AG04450 (cell line): ENCODE measurements at regions not wholly inside any gene's neighbourhood (a gene's known extent, or its start where the extent isn't known, plus 50 kb on each side); places are given as distances from the start of the nearest gene placed in this dataset.
"Not testable (repeated sequence)": the region's sequence is repeated elsewhere in the genome, so short reads cannot be mapped to it uniquely, and the experiment has no call there.

Experiments
- CTCF ChIA-PET: fragments of 300-600, 350-600 bp; formaldehyde crosslinking; extraction: SDS; loops from one replicate; lab custom pipeline; 2022; ENCODE audit warnings: antibody characterized with exemption, inconsistent platforms; lab: Charles Lee
- POLR2A ChIA-PET: fragments of 350-600 bp; formaldehyde crosslinking; extraction: SDS; loops from one replicate; lab custom pipeline; 2021; ENCODE audit warnings: antibody characterized with exemption, inconsistent platforms; lab: Yijun Ruan, JAX
- DNase-seq: peaks from one replicate; pipeline ENCODE4 v3.0.0-alpha.2; 2011; ENCODE audit warnings: low read depth, low spot score
- H3K27ac ChIP-seq: one replicate; pipeline ENCODE4 v1.5.1; 2012; ENCODE audit warnings: low read depth, low read length, control low read depth
- H3K27me3 ChIP-seq: one replicate; pipeline ENCODE4 v1.6.0; 2012; ENCODE audit warnings: low read length; ENCODE audit not compliant: control insufficient read depth, insufficient read depth
- H3K4me3 ChIP-seq: 2 replicates; pipeline ENCODE4 v1.5.1; 2011; ENCODE audit warnings: mild to moderate bottlenecking, low read depth, low read length, control low read depth
- H3K9me3 ChIP-seq: 2 replicates; pipeline ENCODE4 v1.5.1; 2012; ENCODE audit warnings: low read length; ENCODE audit not compliant: control insufficient read depth, insufficient read depth
- TF ChIP-seq, protein P1 (sequence below): IDR thresholded peaks from 2 replicates; pipeline ENCODE4 v1.5.1; 2011; ENCODE audit warnings: low read depth, low read length, control low read depth, inconsistent platforms

GRCh38 chr5:152178350-152178699, 226.8 kb downstream of the NMUR2 start:
- ChIA-PET CTCF (no interaction called here), POLR2A (no interaction called here)
- TF ChIP-seq, protein P1, sequence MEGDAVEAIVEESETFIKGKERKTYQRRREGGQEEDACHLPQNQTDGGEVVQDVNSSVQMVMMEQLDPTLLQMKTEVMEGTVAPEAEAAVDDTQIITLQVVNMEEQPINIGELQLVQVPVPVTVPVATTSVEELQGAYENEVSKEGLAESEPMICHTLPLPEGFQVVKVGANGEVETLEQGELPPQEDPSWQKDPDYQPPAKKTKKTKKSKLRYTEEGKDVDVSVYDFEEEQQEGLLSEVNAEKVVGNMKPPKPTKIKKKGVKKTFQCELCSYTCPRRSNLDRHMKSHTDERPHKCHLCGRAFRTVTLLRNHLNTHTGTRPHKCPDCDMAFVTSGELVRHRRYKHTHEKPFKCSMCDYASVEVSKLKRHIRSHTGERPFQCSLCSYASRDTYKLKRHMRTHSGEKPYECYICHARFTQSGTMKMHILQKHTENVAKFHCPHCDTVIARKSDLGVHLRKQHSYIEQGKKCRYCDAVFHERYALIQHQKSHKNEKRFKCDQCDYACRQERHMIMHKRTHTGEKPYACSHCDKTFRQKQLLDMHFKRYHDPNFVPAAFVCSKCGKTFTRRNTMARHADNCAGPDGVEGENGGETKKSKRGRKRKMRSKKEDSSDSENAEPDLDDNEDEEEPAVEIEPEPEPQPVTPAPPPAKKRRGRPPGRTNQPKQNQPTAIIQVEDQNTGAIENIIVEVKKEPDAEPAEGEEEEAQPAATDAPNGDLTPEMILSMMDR, result no peak
- Histone ChIP-seq H3K4me3 (no peak overlapping the region), H3K27ac (no peak overlapping the region), H3K27me3 (no peaks in the 10 kb centered on the region), H3K9me3 (no peaks in the 10 kb centered on the region)
- no peak for DNase-seq

- Histone ChIP-seq H3K9me3 (no peaks in the 10 kb centered on the region), H3K27ac (no peak overlapping the region), H3K4me3 (no peak overlapping the region), H3K27me3 (no peaks in the 10 kb centered on the region)
- TF ChIP-seq, protein P1, result no peak
- ChIA-PET CTCF (no interaction called here), POLR2A (no interaction called here)
- no peak for DNase-seq
These were observed 227.3 kb downstream of the NMUR2 start for GRCh38 chr5:152177626-152178349.

DNA sequence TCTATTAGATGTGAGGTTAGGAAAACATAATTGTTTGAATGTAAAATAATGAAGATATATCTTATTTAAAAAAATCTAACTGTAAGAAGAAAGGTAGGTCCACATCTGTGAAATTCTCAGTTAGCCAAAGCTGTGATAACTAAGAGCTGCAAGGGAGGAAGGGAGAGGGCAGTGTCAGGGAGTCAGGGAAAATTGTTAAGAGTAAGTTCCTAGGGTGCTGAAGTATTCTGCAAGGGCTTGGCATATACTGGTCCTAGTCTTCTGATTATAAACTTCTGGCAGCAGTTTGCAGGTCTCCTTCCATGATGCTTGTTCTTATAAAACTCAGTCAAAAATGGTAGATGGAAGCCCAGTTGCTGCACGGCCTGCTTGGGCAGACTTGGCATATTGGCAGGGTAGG, 233.2 kb downstream of the NMUR2 start:
- ChIA-PET CTCF (interaction anchor here (2.1 kb wide), 1 partner anchor 29 kb away, joined by 13 read pairs; no protein-coding TSS in a partner anchor), POLR2A (no interaction called here)
- Histone ChIP-seq H3K9me3 (no peaks in the 10 kb centered on the region), H3K4me3 (no peak overlapping the region), H3K27me3 (no peaks in the 10 kb centered on the region), H3K27ac (no peak overlapping the region)
- DNase-seq, result no peak
- TF ChIP-seq, protein P1, result no peak

DNA sequence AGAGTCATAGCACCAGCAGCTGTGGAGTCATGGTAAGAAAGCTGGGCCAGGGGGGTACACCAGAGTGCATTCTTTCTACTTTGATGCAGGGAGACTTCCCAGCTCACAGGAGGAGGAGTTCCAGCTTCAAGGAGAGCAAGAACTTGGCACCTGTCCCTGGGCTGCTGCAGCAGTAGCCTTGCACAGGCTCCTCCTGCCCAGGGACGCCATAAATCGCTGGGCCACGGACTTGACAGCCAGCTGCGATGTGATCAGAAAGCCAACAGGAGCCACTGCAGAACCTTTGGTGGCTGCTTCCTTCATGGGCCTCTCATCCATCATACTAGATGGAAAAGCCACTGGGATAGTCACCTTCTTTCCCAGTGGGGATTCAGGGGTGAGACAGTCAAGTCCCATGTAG, 234.7 kb downstream of the NMUR2 start:
- ChIA-PET CTCF (interaction anchor here (2.1 kb wide), 1 partner anchor 27 kb away, joined by 13 read pairs; no protein-coding TSS in a partner anchor), POLR2A (no interaction called here)
- H3K4me3 ChIP-seq, result no peak overlapping the region
- no peaks in the 10 kb centered on the region for H3K9me3 ChIP-seq
- DNase-seq, result no peak
- H3K27ac ChIP-seq, result no peak overlapping the region
- no peaks in the 10 kb centered on the region for H3K27me3 ChIP-seq
- TF ChIP-seq, protein P1, result no peak

- Histone ChIP-seq H3K27ac (no peak overlapping the region), H3K9me3 (no peaks in the 10 kb centered on the region), H3K27me3 (no peaks in the 10 kb centered on the region), H3K4me3 (no peak overlapping the region)
- no peak for DNase-seq
- POLR2A ChIA-PET, result no interaction called here
- CTCF ChIA-PET, result interaction anchor here (1.0 kb wide), 1 partner anchor 22 kb away, joined by 3 read pairs; no protein-coding TSS in a partner anchor
- TF ChIP-seq, protein P1, result no peak
These were observed 240.2 kb upstream of the GLRA1 start for GRCh38 chr5:152164860-152165259.

GRCh38 chr5:152159894-152160293, 235.2 kb upstream of the GLRA1 start:
- H3K27me3 ChIP-seq, H3K4me3 ChIP-seq, POLR2A ChIA-PET, H3K9me3 ChIP-seq, DNase-seq, H3K27ac ChIP-seq: not testable (repeated sequence)
- CTCF ChIA-PET, result interaction anchor here (1.5 kb wide), 1 partner anchor 17 kb away, joined by 6 read pairs; no protein-coding TSS in a partner anchor

DNA sequence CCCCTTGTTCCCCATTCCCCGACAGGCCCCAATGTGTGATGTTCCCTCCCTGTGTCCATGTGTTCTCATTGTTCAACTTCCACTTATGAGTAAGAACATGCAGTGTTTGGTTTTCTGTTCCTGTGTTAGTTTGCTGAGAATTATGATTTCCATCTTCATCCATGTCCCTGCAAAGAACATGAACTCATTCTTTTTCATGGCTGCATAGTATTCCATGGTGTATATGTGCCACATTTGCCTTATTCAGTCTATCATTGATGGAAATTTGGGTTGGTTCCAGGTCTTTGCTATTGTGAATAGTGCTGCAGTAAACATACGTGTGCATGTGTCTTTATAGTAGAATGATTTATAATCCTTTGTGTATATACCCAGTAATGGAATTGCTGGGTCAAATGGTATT, 229.8 kb upstream of the GLRA1 start:
- POLR2A ChIA-PET, H3K27me3 ChIP-seq, H3K9me3 ChIP-seq, H3K4me3 ChIP-seq, H3K27ac ChIP-seq, DNase-seq: not testable (repeated sequence)
- CTCF ChIA-PET, result interaction anchor here (1.0 kb wide), 1 partner anchor 11 kb away, joined by 3 read pairs; no protein-coding TSS in a partner anchor
